Embryonic facial prominence (tissue), 1 donor: ENCODE measurements at regions not wholly inside any gene's neighbourhood (a gene's known extent, or its start where the extent isn't known, plus 50 kb on each side); places are given as distances from the start of the nearest gene placed in this dataset.
"Not testable (repeated sequence)": the region's sequence is repeated elsewhere in the genome, so short reads cannot be mapped to it uniquely, and the experiment has no call there.

ENCODE experiments used
- DNase-seq: peaks from one replicate; pipeline ENCODE4 v3.0.0-alpha.2; 2016; ENCODE audit errors: extremely low spot score

DNA sequence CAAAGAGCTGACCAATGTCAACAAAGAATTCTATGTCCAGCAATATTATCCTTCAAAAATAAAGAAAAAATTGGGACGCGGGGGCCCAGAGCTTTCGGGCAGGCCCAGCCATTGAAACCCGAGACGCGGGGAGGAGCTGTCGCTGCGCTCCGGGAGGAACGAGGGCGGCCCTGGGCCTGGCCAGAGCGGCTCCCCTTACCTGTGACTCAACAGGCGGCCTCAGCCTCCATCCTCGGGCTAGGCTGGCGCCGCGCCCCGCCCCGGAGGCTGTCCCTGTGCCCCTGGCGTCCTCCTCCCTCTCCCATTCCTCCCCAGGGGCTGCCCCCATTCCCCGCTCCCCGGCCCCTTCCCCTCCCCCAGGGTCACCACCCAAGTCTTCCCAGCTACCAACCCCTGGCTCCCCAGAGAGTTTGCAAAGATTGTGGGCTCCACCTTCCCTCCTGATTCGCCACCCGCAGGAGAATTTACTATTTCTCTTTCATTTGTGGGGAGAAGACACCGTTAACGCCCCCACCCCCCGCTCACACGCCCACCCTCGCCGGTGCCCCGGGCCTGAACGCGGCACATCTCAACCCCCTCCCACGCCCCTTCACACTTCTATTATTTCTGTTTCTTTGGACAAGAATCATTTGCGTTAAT is 127.9 kb downstream of the ARRDC4 start:
- DNase-seq: not testable (repeated sequence)

DNA sequence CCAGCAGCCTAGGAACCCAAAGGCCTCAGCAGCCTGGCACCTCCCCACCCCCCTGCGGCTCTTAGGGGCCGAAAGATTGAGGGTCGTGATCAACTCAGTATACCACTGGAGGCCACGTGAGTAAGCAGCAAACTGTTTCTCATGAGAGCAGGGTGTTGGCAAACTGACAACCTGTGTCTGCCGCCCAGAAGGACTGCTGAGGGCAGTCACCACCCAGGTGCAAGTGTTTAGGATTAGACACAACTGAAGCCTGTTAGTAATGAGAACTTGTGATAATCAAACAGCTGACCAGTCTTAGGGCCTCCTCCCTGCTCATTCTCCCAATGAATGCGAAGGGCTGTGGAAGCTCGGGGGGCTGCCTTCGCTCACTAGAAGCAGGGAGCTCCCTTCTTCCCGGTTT is 128.8 kb downstream of the ARRDC4 start:
- not testable (repeated sequence) for DNase-seq

GRCh38 chr15:98097986-98098385 is 137.5 kb downstream of the ARRDC4 start:
- DNase-seq: not testable (repeated sequence)

- not testable (repeated sequence) for DNase-seq
These were observed 140.1 kb downstream of the ARRDC4 start for GRCh38 chr15:98100606-98101005.

DNA sequence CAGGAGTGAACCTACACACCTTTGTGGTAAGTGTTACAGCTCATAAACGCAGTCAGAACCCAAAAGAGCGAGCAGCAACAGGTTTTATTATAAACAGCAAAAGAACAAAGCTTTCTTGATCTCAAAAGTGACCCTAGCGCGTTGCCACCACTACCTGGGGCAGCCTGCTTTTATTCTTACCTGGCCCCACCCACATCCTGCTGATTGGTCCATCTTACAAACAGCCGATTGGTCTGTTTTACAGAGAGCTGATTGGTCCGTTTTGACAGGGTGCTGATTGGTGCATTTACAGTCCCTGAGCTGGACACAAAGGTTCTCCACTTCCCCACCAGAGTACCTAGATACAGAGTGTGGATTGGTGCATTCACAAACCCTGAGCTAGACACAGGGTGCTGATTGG is 143.1 kb downstream of the ARRDC4 start:
- no peak for DNase-seq

- DNase-seq: not testable (repeated sequence)
These were observed 144.1 kb downstream of the ARRDC4 start for GRCh38 chr15:98104386-98105151.

DNA sequence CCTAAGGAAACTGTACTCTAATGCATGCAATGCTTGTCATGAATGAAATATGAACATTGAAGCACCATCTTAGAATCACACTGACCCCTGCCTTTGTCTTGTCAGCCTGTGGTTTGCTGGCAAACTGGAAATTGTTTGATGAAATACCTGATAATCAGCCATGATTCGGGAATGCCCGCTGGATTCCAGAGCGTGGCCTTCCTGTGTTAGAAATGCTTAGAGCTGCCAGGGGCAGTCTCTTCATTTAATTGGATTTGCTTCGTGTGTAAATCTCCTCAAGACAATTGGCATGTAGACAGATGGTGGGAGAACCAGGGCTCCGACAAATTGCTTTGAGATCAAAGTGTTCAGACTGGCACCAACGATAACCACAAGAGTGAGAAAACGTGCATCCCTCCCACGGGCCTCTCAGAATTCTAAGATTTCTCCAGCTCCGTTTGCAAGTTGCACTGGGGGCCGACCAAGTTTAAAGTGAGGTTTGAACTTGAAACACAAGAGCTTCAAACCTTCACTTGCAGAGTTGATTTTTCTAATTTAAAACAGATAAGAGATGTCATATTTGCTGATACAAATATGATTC is 146.2 kb downstream of the ARRDC4 start:
- not testable (repeated sequence) for DNase-seq

DNA sequence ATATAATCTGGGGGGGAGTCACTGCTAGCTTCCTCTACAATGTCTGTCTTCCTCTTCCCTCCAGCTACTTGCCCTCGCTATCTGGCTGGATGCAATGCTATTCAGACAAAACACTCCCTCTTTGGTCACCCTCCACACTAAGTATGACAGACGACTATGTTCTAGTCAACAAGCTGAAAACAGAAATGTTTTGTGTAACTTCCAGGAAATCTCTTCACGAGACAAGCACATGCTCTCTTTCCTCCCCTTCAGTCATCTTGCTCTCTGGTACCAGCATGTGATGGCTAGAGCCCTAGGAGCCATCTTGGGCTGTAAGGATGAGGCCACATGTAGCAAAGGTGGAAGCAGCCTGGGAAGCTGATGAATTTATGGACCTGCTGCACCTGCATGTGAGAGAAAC is 151.3 kb downstream of the ARRDC4 start:
- no peak for DNase-seq

GRCh38 chr15:98113327-98113726 is 152.8 kb downstream of the ARRDC4 start:
- no peak for DNase-seq

- DNase-seq: no peak
These were observed 160.1 kb downstream of the ARRDC4 start for GRCh38 chr15:98120561-98120960.

DNA sequence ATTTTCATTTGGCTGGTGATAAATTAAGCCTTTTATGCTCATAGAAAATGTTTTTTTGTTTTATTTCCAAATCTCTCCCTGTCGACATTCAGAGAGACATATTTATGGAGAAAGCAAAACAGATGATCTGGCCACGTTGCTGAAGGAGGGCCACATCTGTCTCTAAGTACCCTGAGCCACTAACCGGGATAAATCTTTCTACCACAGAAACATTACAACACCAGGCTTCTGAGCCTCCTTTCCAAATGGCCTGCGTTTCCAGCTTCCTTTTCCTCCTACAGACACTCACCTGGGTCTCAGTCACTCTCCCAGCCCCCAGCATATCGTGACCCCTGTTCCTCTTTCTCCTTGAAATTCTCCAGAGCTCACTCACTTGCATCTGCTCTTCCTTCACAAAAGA is 161.0 kb downstream of the ARRDC4 start:
- no peak for DNase-seq

DNA sequence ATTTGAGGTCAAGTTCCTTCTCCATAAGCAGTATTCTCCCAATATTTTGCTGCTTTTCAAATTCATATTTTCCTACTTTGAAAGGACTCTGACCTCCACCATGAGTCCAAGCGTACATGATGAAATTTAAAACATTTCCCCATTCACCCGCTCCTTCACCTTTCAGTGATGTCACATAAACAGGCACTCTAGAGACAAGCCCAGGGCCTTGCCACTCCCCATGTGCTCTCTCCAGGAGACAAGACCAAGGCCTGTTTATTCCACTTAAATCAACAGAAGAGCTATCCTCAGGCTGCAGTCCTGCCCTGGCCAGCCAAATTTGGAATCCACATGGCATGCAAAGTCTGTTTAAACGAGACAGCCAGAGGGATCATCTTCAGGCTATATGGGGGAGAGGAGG is 161.5 kb downstream of the ARRDC4 start:
- DNase-seq: no peak

- DNase-seq: no peak
These were observed 162.8 kb downstream of the ARRDC4 start for GRCh38 chr15:98123297-98123696.

- no peak for DNase-seq
These were observed 163.3 kb downstream of the ARRDC4 start for GRCh38 chr15:98123834-98124233.

GRCh38 chr15:98124581-98124980 is 164.1 kb downstream of the ARRDC4 start:
- DNase-seq: no peak

- DNase-seq: no peak
These were observed 166.0 kb downstream of the ARRDC4 start for GRCh38 chr15:98126326-98127085.

DNA sequence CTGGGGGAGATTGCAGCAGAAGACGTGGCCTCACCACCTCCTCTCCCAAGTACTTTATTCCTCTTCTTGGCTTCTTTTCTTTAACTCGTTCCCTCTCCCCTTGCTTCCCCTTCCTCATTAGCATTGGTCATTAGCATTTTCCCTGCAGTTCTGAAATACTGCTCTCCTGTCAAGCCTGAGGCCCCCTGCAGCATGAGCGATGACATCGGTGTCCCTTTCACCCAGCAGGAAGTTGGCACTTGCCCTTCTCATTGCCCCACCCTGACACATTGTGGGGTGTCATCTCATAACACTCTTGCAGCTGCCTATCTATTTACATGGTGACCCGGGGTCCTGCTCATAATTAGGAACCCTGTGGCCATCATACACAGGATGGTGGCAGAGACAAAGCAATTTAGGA is 167.1 kb downstream of the ARRDC4 start:
- no peak for DNase-seq

- DNase-seq: no peak
These were observed 171.4 kb downstream of the ARRDC4 start for GRCh38 chr15:98131924-98132323.

DNA sequence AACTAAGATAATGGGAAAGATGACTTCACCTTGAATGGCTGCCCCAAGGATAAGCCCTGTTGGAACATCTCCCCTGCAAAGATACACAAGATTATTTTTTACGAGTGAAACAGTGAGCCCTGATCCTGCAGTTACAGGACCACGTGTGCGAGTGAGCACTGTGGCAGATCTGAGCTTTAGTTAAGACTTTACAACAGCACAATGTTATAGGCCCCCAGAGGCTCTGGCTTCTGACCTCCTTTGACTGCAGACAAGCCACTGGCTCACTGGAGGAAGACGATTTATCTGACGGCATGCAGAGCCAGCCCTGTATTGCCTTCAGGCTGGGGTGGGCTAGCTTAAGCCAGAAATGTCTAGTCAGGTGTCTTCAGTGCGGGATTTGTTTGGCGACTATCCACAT is 174.4 kb downstream of the ARRDC4 start:
- no peak for DNase-seq

DNA sequence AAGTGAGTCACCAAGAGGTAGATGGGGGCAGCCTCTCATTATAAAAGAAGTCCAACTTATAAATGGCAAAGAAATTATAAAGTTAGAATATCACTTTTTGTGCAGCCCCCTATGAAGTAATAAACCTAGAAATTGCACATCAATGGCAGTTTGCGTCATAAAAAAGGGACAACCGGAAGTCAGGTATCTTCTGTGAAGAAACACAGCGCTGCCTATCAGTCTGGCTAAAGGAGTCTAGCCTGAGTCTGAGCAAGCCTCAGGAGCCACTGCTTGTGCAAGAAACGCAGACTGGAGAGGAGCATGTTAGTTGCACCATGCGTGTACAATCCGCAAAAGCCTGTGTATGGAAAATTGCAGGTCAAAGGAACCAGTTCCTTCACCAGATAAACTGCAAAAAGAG is 178.4 kb downstream of the ARRDC4 start:
- no peak for DNase-seq

GRCh38 chr15:98139337-98139736 is 178.8 kb downstream of the ARRDC4 start:
- no peak for DNase-seq

GRCh38 chr15:98142572-98142971 is 182.1 kb downstream of the ARRDC4 start:
- no peak for DNase-seq
